IPS DF 4.7 (cell line): ENCODE measurements at regions not wholly inside any gene's neighbourhood (a gene's known extent, or its start where the extent isn't known, plus 50 kb on each side); places are given as distances from the start of the nearest gene placed in this dataset.

Experiments used
- DNase-seq: peaks from one replicate; pipeline ENCODE4 v3.0.0-alpha.2; 2013; ENCODE audit warnings: low spot score; ENCODE audit errors: extremely low read depth

GRCh38 chr6:125537090-125537489, 212.3 kb upstream of the HEY2 start:
- DNase-seq, result no peak

- DNase-seq, result no peak
These were observed 209.5 kb upstream of the HEY2 start for GRCh38 chr6:125539892-125540291.

DNA sequence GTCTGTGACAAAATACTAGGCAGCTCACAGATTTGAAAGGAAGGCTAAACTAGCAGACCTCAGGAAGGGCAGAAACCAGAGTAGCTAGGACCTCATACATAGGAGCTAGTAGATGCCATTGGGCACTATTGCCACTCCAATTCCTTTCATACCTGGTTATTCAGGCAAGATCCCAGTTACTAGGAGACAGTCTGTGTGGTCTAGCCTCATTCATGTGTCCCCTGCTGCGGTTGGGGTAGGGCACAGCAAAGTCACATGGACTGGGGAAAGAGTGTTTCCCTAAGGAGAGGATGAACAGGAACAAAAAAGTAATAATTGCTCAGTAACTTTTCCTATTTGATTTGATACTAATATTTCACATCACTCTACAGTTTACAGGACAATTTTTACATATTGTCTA, 204.6 kb upstream of the HEY2 start:
- DNase-seq, result no peak

- no peak for DNase-seq
These were observed 202.6 kb upstream of the HEY2 start for GRCh38 chr6:125546841-125547251.

GRCh38 chr6:125547381-125547780, 202.1 kb upstream of the HEY2 start:
- no peak for DNase-seq

DNA sequence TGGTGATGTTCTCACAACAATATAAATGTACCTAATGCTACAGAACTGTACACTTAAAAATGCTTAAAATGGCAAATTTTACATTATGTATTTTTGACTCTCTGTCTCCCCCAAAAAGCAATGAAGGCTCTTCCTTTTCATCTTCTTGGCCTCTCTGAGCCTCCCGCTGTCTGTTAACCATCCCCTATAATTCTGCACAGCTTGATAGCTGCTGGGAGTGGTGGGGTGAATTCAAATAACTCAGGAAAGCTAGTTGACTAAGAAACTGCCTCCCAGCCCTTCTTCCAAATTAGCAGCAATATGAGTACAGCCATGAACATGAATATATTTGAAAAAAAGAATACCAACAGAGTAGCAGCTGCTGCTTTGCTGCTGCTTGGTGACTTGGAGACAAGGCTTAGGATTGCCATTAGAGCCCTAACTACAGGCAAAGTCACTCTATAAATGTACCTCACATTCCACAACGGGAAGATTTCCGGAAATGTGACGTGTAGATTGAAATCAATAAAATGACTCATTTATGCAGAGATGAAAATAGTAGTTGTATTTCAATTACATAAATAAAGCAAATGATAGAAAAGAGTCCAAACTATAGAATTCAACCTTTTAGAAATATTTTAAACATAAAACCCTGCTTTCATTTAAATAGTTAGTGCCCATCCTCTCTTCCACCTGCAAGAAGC, 200.1 kb upstream of the HEY2 start:
- DNase-seq, result no peak

GRCh38 chr6:125550892-125551291, 198.5 kb upstream of the HEY2 start:
- no peak for DNase-seq

GRCh38 chr6:125552819-125553218, 196.6 kb upstream of the HEY2 start:
- no peak for DNase-seq

DNA sequence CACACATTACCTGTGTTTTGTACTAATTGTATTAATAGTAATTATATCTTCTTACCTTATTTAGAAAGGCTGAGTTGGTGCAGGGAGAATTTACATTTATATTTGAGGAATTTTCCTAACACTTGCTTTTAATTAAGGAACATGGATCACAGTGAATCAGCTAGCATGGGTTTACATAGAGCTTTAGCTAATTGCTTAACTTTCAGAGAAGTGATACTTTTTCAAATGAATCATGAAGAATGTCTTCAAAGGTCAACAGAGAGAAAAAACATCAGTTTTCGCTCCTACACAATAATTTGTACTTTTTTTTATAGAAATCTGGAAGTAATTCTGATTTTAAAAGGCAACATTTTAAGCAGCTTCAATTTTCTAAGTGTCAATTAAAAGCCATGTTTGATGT, 195.0 kb upstream of the HEY2 start:
- DNase-seq, result no peak

DNA sequence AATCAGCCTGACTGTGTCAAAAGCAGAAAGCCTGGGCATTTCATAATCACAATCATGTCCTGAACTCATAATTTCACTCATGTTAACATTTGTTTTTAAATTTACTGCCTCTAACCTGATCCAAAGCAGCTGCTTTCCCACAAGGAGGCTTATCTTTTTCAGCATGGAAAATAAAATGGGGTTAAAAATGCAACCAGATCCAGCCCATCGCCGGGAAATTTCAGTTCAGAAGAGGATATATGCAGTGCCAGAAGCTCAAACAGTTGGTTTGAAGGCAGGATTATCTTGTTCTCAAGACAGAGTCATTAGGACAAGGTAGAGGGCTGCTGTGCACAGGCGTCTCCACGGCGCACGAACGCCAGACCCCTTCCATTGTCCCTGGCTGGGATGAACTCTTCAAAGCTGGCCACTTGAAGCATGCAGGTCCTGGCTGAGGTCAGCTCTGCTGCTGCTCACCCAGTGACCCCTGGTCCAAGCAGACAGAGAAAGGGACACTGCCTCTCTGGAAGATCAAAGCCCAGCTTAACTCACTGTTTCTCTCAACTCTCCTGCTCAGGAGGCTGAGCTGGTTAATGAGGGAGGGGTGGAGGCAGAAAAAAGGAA, 191.1 kb upstream of the HEY2 start:
- no peak for DNase-seq

DNA sequence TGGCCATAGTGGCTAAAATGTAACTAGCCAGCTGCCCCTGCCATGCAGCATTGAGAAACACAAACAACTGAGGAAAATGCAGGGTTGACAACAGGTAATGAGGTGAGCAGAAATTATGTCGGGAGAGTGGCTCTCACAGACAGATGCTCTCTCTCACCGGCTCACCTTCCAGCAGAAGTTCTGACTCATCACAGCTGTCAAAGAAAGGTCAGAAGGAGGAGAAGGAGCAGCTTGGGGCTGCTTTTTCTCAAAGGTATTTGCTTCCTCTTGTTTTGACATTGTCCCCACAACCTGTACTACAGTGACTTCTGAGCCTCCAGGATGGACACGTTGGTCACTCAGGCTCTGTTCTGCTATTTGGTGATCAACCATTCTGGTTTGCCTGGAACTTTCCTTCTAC, 190.5 kb upstream of the HEY2 start:
- no peak for DNase-seq

DNA sequence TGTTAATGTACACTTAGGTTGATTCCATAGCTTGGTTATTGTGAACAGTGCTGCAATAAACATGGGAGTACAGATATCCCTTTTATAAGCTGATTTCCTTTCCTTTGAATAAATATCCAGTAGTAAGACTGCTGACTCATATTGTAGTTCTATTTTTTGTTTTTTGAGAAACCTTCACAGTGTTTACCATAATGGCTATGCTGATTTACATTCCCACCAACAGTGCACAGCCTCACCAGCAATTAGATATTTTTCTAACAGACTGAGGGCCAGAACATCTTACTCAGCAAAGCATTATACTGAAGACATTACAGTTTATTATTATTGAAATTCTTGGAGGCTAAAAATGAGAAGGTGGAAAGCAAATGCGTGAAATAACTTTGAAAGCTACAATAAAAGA, 187.3 kb upstream of the HEY2 start:
- no peak for DNase-seq

DNA sequence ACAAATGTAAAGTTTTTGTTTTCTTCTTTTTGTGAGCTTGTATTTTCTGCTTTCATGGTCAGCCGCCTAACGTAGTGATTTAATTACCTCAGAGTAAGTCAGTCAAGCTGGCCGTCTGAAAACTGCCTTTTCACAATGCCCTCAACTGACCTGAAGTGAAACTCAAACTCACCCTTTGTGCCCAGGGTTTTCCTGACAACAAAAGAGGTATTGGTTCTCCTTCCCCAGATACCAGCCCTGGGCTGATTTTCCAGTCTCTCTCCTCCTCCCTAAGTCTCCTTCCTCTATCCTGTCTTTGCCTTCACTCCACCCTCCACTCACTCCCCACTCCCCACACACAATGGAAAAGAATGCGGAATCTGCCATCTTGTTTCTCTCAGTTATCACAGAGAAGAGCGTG, 184.5 kb upstream of the HEY2 start:
- no peak for DNase-seq

DNA sequence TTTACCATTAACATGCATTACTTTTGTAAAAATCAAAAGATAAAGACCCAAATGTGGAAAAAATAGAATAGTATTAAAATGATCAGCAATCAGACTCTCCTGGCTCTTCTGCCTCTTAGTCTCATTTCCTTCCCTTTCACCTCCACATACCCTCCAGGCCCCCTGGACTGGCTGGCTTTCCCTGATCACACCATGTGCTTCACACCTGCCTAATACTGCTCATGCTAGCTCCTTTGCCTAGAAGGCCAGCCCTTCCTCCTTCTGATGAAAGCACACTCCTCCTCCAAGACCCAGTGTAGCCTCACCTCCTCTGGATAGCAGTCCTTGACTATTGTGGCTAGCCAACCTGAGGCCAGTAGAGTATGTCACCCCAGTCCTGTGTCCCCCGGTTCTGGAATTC, 182.0 kb upstream of the HEY2 start:
- DNase-seq, result no peak

DNA sequence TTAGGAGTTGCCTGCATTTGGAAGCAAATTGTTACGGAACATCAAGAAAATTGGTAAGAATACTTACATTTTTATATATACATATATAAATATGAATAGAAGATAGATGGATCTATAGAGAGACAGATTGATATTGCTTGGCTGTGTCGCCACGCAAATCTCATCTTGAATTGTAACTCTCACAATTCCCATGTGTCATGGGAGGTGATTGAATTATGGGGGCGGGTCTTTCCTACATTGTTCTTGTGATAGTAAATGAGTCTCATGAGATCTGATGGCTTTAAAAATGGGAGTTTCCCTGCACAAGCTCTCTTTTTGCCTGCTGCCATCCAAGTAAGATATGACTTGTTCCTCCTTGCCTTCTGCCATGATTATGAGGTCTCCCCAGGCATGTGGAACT, 180.8 kb upstream of the HEY2 start:
- no peak for DNase-seq

DNA sequence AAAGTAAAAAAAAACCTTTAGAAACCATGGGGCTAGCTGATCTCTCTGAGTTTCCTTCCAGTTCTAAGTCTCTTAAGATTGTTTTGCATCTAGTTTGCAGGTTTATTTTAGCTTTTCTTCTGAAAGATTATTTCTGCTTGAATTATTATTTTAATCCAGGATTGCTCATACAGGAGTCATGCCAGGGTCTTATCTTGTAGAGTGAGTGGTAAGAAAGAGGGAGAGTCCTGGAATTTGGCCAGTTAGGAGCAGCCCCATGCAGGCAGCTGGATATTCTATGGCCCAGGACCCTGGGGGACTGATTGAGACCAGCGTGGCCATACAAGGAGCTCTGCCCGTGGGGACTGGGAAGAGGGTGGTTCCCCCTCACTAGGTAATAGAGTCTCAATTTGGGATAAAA, 178.9 kb upstream of the HEY2 start:
- no peak for DNase-seq

GRCh38 chr6:125571207-125571755, 178.2 kb upstream of the HEY2 start:
- no peak for DNase-seq

DNA sequence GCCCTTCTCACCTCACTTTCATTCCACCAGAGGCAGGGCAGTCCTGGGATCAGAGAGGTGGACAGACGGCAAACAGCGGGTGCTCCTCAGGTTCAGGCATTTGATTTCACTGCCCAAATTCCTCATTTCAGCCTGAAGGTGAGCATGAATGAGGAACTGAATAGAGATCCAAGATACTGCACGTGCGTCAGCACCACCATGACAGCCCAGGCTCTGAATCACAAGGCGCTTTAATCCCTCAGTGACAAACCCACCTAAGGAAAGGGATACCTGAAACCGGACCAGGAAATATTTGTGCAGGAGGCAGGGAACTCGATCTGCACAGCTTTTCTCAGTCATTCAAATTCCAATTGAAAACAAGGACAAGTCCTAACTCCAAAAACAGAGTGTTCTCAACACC, 174.8 kb upstream of the HEY2 start:
- no peak for DNase-seq

GRCh38 chr6:125577124-125577662, 172.2 kb upstream of the HEY2 start:
- DNase-seq, result no peak

- peak; percentile 51 for DNase-seq
These were observed 164.9 kb upstream of the HEY2 start for GRCh38 chr6:125584468-125584939.

- no peak for DNase-seq
These were observed 164.0 kb upstream of the HEY2 start for GRCh38 chr6:125585470-125585869.

DNA sequence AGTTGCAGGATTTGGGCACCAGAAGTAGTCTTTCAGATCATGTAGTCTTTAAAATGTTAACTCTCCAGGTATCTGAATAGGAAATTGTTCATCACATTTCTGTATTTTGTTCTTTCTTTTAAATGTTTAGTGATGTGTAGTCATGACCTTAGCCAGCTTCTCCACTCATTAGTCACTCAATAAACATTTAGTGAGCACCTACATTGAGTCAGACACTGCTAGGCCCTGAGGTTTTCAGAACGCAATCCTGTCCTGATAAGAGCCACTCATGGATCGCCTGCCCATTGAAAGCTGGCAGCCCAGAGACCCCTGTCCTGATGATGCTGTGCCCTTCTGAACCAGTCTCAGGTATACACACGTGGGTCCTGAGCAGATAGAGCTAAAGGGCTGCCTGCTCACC, 163.4 kb upstream of the HEY2 start:
- no peak for DNase-seq

DNA sequence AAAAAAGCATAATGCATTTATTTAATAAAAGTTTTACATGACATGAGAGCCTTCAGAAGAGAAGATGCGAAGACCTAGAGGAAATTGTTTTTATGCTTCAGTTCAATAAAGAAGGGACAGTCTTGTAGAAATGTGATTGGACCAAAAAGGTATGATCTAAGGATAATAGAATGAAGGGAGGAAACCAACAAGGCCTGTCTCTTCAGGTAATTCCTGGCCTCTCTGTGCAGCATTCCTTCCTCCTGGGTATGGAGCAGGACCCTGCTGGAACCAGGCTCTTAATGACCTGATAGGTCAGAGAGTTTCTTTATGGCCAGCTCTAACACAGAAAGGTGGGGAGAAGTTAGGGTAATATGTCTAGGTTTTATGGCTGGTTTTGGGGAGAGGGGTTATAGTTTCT, 162.8 kb upstream of the HEY2 start:
- DNase-seq, result no peak
